Right lobe of liver (tissue), 6 donors: ENCODE measurements at regions not wholly inside any gene's neighbourhood (a gene's known extent, or its start where the extent isn't known, plus 50 kb on each side); places are given as distances from the start of the nearest gene placed in this dataset.
A peak's percentile ranks its signal among the peaks of the same experiment; 100 is the strongest.

Source experiments
- ATAC-seq, 4 donors: fragments of 200-7000 bp; cut with Tn5 transposase; one replicate each; pipeline ENCODE4 v1.9.1; 2020; ENCODE audit warnings: mild to moderate bottlenecking in 4 of 4, moderate library complexity in 4 of 4
- DNase-seq, 3 donors: peaks; one replicate each; pipeline ENCODE4 v3.0.0-alpha.2; 2020
- H3K27ac ChIP-seq, 3 donors: fragments of 200-600 bp; one replicate each; pipeline ENCODE4 v1.8.0; 2022
- H3K27me3 ChIP-seq, 2 donors: fragments of 200-600 bp; one replicate each; pipeline ENCODE4 v1.8.0; 2022
- H3K36me3 ChIP-seq, 4 donors: fragments of 200-600 bp; sonication (generic) in 1 of 4; one replicate each; pipeline versions ENCODE4 v1.5.1 to v1.8.0; 2017 to 2022; ENCODE audit warnings: control low read depth in 1 of 4
- H3K4me1 ChIP-seq, 4 donors: fragments of 200-600 bp; sonication (generic) in 1 of 4; one replicate each; pipeline versions ENCODE4 v1.5.1 to v1.8.0; 2017 to 2022; ENCODE audit warnings: control low read depth in 1 of 4
- H3K4me3 ChIP-seq, 3 donors: fragments of 200-600 bp; one replicate each; pipeline ENCODE4 v1.8.0; 2022
- H3K9me3 ChIP-seq, 4 donors: fragments of 200-600 bp; sonication (generic) in 1 of 4; one replicate each; pipeline versions ENCODE4 v1.5.1 to v1.8.0; 2017 to 2022; ENCODE audit warnings: control low read depth in 1 of 4
- CTCF ChIP-seq, 4 donors: fragments of 200-600 bp in 3 of 4; fragments of 450-650 bp in 1 of 4; IDR thresholded peaks; one replicate each; pipeline versions ENCODE4 v1.5.1 to v1.8.0; 2016 to 2022; ENCODE audit warnings: antibody characterized with exemption in 4 of 4, mild to moderate bottlenecking in 2 of 4
- POLR2A ChIP-seq: fragments of 450-650 bp; IDR thresholded peaks from one replicate; pipeline ENCODE4 v1.6.1; 2017; ENCODE audit warnings: antibody characterized with exemption, mild to moderate bottlenecking
- WGBS: methylation state at CpG from one replicate; pipeline ENCODE4 v1.1.6; 2018; ENCODE audit warnings: low coverage, low lambda C conversion rate; ENCODE audit not compliant: insufficient coverage; ENCODE audit errors: missing lambda C conversion rate; 5-methylcytosine and 5-hydroxymethylcytosine counted together
- intact Hi-C, 2 donors: fragments of 100-400 bp; cut with DNase I; formaldehyde crosslinking; loops; one replicate each; pipeline versions ENCODE4 v1.11.2 to v1.14.1; 2022
- donor health status: DM: no; HTN: yes; CAD: no.
- donor health status: DM: no; HTN: no; CAD: no.
- donor health status: DM: no; HTN: no; CAD: no.
- donor health status: DM: no; HTN: yes; CAD: no.
- donor health status: DM: no; HTN: yes; CAD: no.

- ATAC-seq (peak in 1 of 4 donors; percentile 48), DNase-seq (peak in 1 of 3 donors; percentile 49)
- intact Hi-C loops = no loop called here
- no peak overlapping the region for H3K27ac ChIP-seq
- H3K9me3 ChIP-seq = no peaks in the 10 kb centered on the region
- no peak overlapping the region for H3K4me3 ChIP-seq
- TF ChIP-seq POLR2A = no peak
- TF ChIP-seq CTCF (IDR thresholded peaks at IDR 0.05) = no peak
- H3K4me1 ChIP-seq = no peaks in the 10 kb centered on the region
- 95% methylated on average over 5 of the region's 17 CpGs for WGBS
- H3K27me3 ChIP-seq = no peaks in the 10 kb centered on the region
- no peaks in the 10 kb centered on the region for H3K36me3 ChIP-seq
Measured at GRCh38 chr16:61580579-61580978, 455.7 kb downstream of the CDH8 start.

- no peaks in the 10 kb centered on the region for H3K9me3 ChIP-seq
- intact Hi-C loops = no loop called here
- ATAC-seq (peak in 1 of 4 donors; percentile 35), DNase-seq (no peak)
- WGBS = 35% methylated on average over 2 of the region's 2 CpGs
- H3K4me3 ChIP-seq = no peak overlapping the region
- no peak for TF ChIP-seq POLR2A
- H3K36me3 ChIP-seq = no peaks in the 10 kb centered on the region
- no peaks in the 10 kb centered on the region for H3K4me1 ChIP-seq
- no peak overlapping the region for H3K27ac ChIP-seq
- no peaks in the 10 kb centered on the region for H3K27me3 ChIP-seq
Measured at GRCh38 chr16:61579195-61579594, 457.0 kb downstream of the CDH8 start.

- TF ChIP-seq CTCF (IDR thresholded peaks at IDR 0.05) (no peak), POLR2A (no peak)
- no peaks in the 10 kb centered on the region for H3K4me1 ChIP-seq
- DNase-seq (peak in 1 of 3 donors; percentile 50), ATAC-seq (peak; percentile 33 to 50 (median 42))
- H3K4me3 ChIP-seq = no peak overlapping the region
- no peaks in the 10 kb centered on the region for H3K36me3 ChIP-seq
- intact Hi-C loops = no loop called here
- no peaks in the 10 kb centered on the region for H3K9me3 ChIP-seq
- H3K27me3 ChIP-seq = no peaks in the 10 kb centered on the region
- H3K27ac ChIP-seq = no peak overlapping the region
- 0% methylated on average over 1 of the region's 5 CpGs for WGBS
Measured at GRCh38 chr16:61576476-61576875, 459.8 kb downstream of the CDH8 start.

- Histone ChIP-seq H3K4me1 (no peaks in the 10 kb centered on the region), H3K36me3 (no peaks in the 10 kb centered on the region), H3K4me3 (no peak overlapping the region), H3K9me3 (no peaks in the 10 kb centered on the region), H3K27ac (no peak overlapping the region), H3K27me3 (no peaks in the 10 kb centered on the region)
- no peak for DNase-seq
- WGBS = 51% methylated on average over 3 of the region's 3 CpGs
- TF ChIP-seq CTCF (IDR thresholded peaks at IDR 0.05) (no peak), POLR2A (no peak)
- intact Hi-C loops = no loop called here
- no peak for ATAC-seq
Measured at GRCh38 chr16:61575617-61576016, 460.6 kb downstream of the CDH8 start.

- Histone ChIP-seq H3K27ac (no peak overlapping the region), H3K27me3 (no peaks in the 10 kb centered on the region), H3K4me3 (no peak overlapping the region), H3K36me3 (no peaks in the 10 kb centered on the region), H3K9me3 (no peaks in the 10 kb centered on the region), H3K4me1 (no peaks in the 10 kb centered on the region)
- no peak for DNase-seq
- no peak for TF ChIP-seq CTCF (IDR thresholded peaks at IDR 0.05)
- TF ChIP-seq POLR2A = no peak
- WGBS = 61% methylated on average over 2 of the region's 2 CpGs
- ATAC-seq = no peak
- intact Hi-C loops = no loop called here
Measured at GRCh38 chr16:61569028-61569427, 467.2 kb downstream of the CDH8 start.
